Erythroblast (primary cell): ENCODE measurements at regions not wholly inside any gene's neighbourhood (a gene's known extent, or its start where the extent isn't known, plus 50 kb on each side); places are given as distances from the start of the nearest gene placed in this dataset.

Experiments
- GATA1 ChIP-seq: IDR thresholded peaks from 2 replicates; pipeline ENCODE4 v1.6.1; 2011; ENCODE audit warnings: low read depth, mild to moderate bottlenecking, control low read depth, low read length, moderate library complexity
- POLR2A ChIP-seq: IDR thresholded peaks from 2 replicates; pipeline ENCODE4 v1.6.1; 2011; ENCODE audit warnings: mild to moderate bottlenecking, low read length

- TF ChIP-seq POLR2A (no peak), GATA1 (no peak)
Observed at GRCh38 chr12:127284021-127284420, 982.9 kb upstream of the TMEM132C start.
